Epithelial cell of esophagus (primary cell): ENCODE measurements at regions not wholly inside any gene's neighbourhood (a gene's known extent, or its start where the extent isn't known, plus 50 kb on each side); places are given as distances from the start of the nearest gene placed in this dataset.
"Not testable (repeated sequence)": the region's sequence is repeated elsewhere in the genome, so short reads cannot be mapped to it uniquely, and the experiment has no call there.

Experiments used
- DNase-seq: peaks from one replicate; pipeline ENCODE4 v3.0.0; 2010; ENCODE audit warnings: low read depth
- H3K4me3 ChIP-seq: 2 replicates; pipeline ENCODE4 v1.5.1; 2011; ENCODE audit warnings: mild to moderate bottlenecking, low read length, control low read depth
- TF ChIP-seq, protein P1 (sequence below): IDR thresholded peaks from 2 replicates; pipeline ENCODE4 v1.5.1; 2011; ENCODE audit warnings: low read depth, mild to moderate bottlenecking, low read length, control low read depth, inconsistent platforms; ENCODE audit not compliant: insufficient read depth; ENCODE audit errors: missing control alignments

- TF ChIP-seq, protein P1, sequence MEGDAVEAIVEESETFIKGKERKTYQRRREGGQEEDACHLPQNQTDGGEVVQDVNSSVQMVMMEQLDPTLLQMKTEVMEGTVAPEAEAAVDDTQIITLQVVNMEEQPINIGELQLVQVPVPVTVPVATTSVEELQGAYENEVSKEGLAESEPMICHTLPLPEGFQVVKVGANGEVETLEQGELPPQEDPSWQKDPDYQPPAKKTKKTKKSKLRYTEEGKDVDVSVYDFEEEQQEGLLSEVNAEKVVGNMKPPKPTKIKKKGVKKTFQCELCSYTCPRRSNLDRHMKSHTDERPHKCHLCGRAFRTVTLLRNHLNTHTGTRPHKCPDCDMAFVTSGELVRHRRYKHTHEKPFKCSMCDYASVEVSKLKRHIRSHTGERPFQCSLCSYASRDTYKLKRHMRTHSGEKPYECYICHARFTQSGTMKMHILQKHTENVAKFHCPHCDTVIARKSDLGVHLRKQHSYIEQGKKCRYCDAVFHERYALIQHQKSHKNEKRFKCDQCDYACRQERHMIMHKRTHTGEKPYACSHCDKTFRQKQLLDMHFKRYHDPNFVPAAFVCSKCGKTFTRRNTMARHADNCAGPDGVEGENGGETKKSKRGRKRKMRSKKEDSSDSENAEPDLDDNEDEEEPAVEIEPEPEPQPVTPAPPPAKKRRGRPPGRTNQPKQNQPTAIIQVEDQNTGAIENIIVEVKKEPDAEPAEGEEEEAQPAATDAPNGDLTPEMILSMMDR: peak; percentile 44
- peak overlapping the region; percentile 39 for H3K4me3 ChIP-seq
- not testable (repeated sequence) for DNase-seq
These were observed 97.4 kb upstream of the ZNF195 start for GRCh38 chr11:3476084-3476936.

GRCh38 chr11:3468963-3469362 is 90.0 kb upstream of the ZNF195 start:
- DNase-seq: peak; percentile 35
- not testable (repeated sequence) for H3K4me3 ChIP-seq
- TF ChIP-seq, protein P1: peak; percentile 11

- DNase-seq, H3K4me3 ChIP-seq: not testable (repeated sequence)
These were observed 88.7 kb upstream of the ZNF195 start for GRCh38 chr11:3467599-3467998.

DNA sequence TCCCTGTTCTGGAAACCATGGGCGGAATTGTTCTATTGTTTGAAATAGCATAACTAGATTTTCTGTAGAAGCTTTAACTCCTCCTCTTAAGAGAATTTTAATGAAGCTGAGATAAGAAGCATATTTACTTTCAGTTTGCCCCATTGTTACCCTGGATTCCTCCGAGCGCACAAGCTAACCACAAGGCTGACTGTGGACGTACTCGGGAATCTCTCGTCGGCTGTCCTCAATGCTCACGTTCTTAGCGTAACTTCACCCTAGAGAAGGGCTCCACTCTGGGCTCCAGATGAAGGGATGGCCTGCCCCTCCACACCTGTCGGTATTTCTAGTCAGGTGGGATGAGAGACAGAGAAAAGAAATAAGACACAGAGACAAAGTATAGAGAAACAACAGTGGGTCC is 76.7 kb upstream of the ZNF195 start:
- DNase-seq, H3K4me3 ChIP-seq: not testable (repeated sequence)

DNA sequence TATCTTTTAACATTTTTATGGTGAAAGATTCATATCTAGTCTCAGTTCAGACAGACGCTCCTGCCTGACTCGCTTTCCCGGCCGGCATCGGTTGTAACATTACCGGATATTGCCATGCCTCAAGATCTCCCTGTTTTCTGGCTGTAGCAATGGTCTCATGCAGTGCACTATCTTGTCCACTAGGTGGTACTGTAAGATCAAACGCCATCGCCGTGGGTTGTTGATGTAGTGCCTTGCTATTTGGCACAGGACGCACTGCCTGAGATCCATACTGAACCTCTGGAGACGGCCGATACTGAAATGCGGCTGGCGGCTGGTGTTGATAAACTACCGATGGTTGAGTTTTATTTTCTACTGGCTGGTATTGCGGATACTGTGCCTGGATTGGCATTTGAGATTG is 75.9 kb upstream of the ZNF195 start:
- not testable (repeated sequence) for H3K4me3 ChIP-seq
- DNase-seq: peak; percentile 61
- TF ChIP-seq, protein P1: peak; percentile 69

- not testable (repeated sequence) for H3K4me3 ChIP-seq, DNase-seq
These were observed 74.8 kb upstream of the ZNF195 start for GRCh38 chr11:3453596-3454256.

GRCh38 chr11:3450822-3451221 is 71.9 kb upstream of the ZNF195 start:
- H3K4me3 ChIP-seq, DNase-seq: not testable (repeated sequence)

GRCh38 chr11:3445535-3445934 is 66.6 kb upstream of the ZNF195 start:
- DNase-seq, H3K4me3 ChIP-seq: not testable (repeated sequence)

- DNase-seq, H3K4me3 ChIP-seq: not testable (repeated sequence)
These were observed 65.4 kb upstream of the ZNF195 start for GRCh38 chr11:3444420-3444744.

GRCh38 chr11:3443700-3444419 is 64.9 kb upstream of the ZNF195 start:
- not testable (repeated sequence) for DNase-seq, H3K4me3 ChIP-seq

- not testable (repeated sequence) for DNase-seq, H3K4me3 ChIP-seq
These were observed 58.5 kb upstream of the ZNF195 start for GRCh38 chr11:3437441-3437840.
